ENCODE measurements at regions not wholly inside any gene's neighbourhood (a gene's known extent, or its start where the extent isn't known, plus 50 kb on each side); places are given as distances from the start of the nearest gene placed in this dataset.

- TF ChIP-seq, protein P1, sequence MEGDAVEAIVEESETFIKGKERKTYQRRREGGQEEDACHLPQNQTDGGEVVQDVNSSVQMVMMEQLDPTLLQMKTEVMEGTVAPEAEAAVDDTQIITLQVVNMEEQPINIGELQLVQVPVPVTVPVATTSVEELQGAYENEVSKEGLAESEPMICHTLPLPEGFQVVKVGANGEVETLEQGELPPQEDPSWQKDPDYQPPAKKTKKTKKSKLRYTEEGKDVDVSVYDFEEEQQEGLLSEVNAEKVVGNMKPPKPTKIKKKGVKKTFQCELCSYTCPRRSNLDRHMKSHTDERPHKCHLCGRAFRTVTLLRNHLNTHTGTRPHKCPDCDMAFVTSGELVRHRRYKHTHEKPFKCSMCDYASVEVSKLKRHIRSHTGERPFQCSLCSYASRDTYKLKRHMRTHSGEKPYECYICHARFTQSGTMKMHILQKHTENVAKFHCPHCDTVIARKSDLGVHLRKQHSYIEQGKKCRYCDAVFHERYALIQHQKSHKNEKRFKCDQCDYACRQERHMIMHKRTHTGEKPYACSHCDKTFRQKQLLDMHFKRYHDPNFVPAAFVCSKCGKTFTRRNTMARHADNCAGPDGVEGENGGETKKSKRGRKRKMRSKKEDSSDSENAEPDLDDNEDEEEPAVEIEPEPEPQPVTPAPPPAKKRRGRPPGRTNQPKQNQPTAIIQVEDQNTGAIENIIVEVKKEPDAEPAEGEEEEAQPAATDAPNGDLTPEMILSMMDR (IDR thresholded peaks at IDR 0.05 in 4 of 5, conservative IDR thresholded peaks at IDR 0.05 in 1 of 5) = no peak
- TF ChIP-seq POLR2A (IDR thresholded peaks at IDR 0.05) = no peak
Measured at GRCh38 chr15:38756441-38756840, 191.8 kb upstream of the RASGRP1 start.
